H1 (cell line): ENCODE measurements at regions not wholly inside any gene's neighbourhood (a gene's known extent, or its start where the extent isn't known, plus 50 kb on each side); places are given as distances from the start of the nearest gene placed in this dataset.

ENCODE experiments used
- CTCF ChIA-PET: fragments of 300-600 bp; sonication (Branson Sonifier 250); formaldehyde crosslinking; loops from one replicate; lab custom pipeline; 2021; ENCODE audit not compliant: partially characterized antibody; lab: Charles Lee
- POLR2A ChIA-PET: fragments of 300-600 bp; sonication (Branson Sonifier 250); formaldehyde crosslinking; loops from one replicate; lab custom pipeline; 2021; ENCODE audit warnings: inconsistent platforms; ENCODE audit not compliant: partially characterized antibody; lab: Charles Lee
- DNase-seq, 2 experiments: peaks; one replicate each; pipeline versions ENCODE4 v3.0.0 to v3.0.0-alpha.2; 2010 to 2022; ENCODE audit warnings: low spot score in 2 of 2, low read depth in 1 of 2, mixed read lengths in 1 of 2
- FAIRE-seq: peaks from 2 replicates; lab custom pipeline; 2011; peaks lifted over from hg19 to GRCh38; lab: Jason Lieb, UNC
- H2AFZ ChIP-seq: 2 replicates; pipeline ENCODE4 v1.8.1; 2012; ENCODE audit warnings: low read length, inconsistent platforms
- H2AK5ac ChIP-seq: 2 replicates; pipeline ENCODE4 v1.6.1; 2013; ENCODE audit warnings: low read depth, low read length
- H2BK120ac ChIP-seq: replicated peaks from 2 replicates; pipeline ENCODE3; 2013; ENCODE audit warnings: low read depth, low read length, inconsistent platforms
- H2BK12ac ChIP-seq: 2 replicates; pipeline ENCODE4 v1.6.1; 2013; ENCODE audit warnings: low read depth, low read length
- H2BK15ac ChIP-seq: 2 replicates; pipeline ENCODE4 v1.6.1; 2013; ENCODE audit warnings: low read length
- H2BK20ac ChIP-seq: 2 replicates; pipeline ENCODE4 v1.6.1; 2013; ENCODE audit warnings: low read length
- H2BK5ac ChIP-seq: 2 replicates; pipeline ENCODE4 v1.6.1; 2013; ENCODE audit warnings: low read depth, low read length
- H3K14ac ChIP-seq: 2 replicates; pipeline ENCODE4 v1.6.1; 2013; ENCODE audit warnings: inconsistent platforms; ENCODE audit not compliant: insufficient read length
- H3K18ac ChIP-seq: 2 replicates; pipeline ENCODE4 v1.6.1; 2013; ENCODE audit warnings: low read length; ENCODE audit errors: extremely low read depth
- H3K23ac ChIP-seq: 2 replicates; pipeline ENCODE4 v1.6.1; 2013; ENCODE audit warnings: inconsistent platforms; ENCODE audit not compliant: insufficient read length
- H3K23me2 ChIP-seq: 2 replicates; pipeline ENCODE4 v1.6.1; 2013; ENCODE audit warnings: low read depth, low read length
- H3K27ac ChIP-seq: 2 replicates; pipeline ENCODE4 v1.6.1; 2011; ENCODE audit warnings: low read depth, low read length, inconsistent platforms
- H3K27me3 ChIP-seq, 4 experiments: replicated peaks in 1 of 4; 1 replicate in 1 of 4; 2 replicates in 3 of 4; pipeline versions ENCODE4 v1.6.1 to v1.8.1; 2011 to 2013; ENCODE audit warnings: low read length in 3 of 4, mild to moderate bottlenecking in 3 of 4, inconsistent platforms in 2 of 4, mixed read lengths in 2 of 4, moderate library complexity in 1 of 4; ENCODE audit not compliant: control insufficient read depth in 3 of 4, insufficient read depth in 3 of 4; ENCODE audit errors: extremely low read depth in 1 of 4
- H3K36me3 ChIP-seq, 4 experiments: 2 replicates each; pipeline versions ENCODE4 v1.6.1 to v1.8.1; 2011 to 2013; ENCODE audit warnings: mild to moderate bottlenecking in 4 of 4, low read length in 3 of 4, moderate library complexity in 2 of 4, control low read depth in 1 of 4, inconsistent platforms in 1 of 4; ENCODE audit not compliant: insufficient read depth in 4 of 4, control insufficient read depth in 2 of 4
- H3K4ac ChIP-seq: replicated peaks from 2 replicates; pipeline ENCODE3; 2013; ENCODE audit warnings: low read length, low read depth, mixed read lengths, inconsistent platforms; ENCODE audit not compliant: insufficient read length
- H3K4me1 ChIP-seq, 4 experiments: replicated peaks in 1 of 4; 1 replicate in 1 of 4; 2 replicates in 3 of 4; pipeline versions ENCODE4 v1.6.1 to v1.8.1; 2011 to 2013; ENCODE audit warnings: low read length in 3 of 4, inconsistent platforms in 2 of 4, mixed read lengths in 1 of 4; ENCODE audit not compliant: insufficient read depth in 4 of 4, control insufficient read depth in 3 of 4
- H3K4me2 ChIP-seq, 2 experiments: 2 replicates each; pipeline versions ENCODE4 v1.6.1 to v1.8.1; 2011 to 2013; ENCODE audit warnings: low read depth in 2 of 2, low read length in 2 of 2, control low read depth in 1 of 2, inconsistent platforms in 1 of 2, mild to moderate bottlenecking in 1 of 2; ENCODE audit not compliant: insufficient read depth in 1 of 2
- H3K4me3 ChIP-seq, 4 experiments: fragments of 200-600, 300-600 bp in 1 of 4; sonication (generic), shearing (Covaris generic), sonication (Bioruptor Twin) in 1 of 4; 2 replicates each; pipeline versions ENCODE4 v1.5.1 to v1.8.1; 2011 to 2016; ENCODE audit warnings: low read length in 4 of 4, low read depth in 3 of 4, control low read depth in 2 of 4, inconsistent platforms in 2 of 4, mild to moderate bottlenecking in 2 of 4, mixed read lengths in 1 of 4, moderate library complexity in 1 of 4; ENCODE audit not compliant: insufficient read depth in 2 of 4; ENCODE audit errors: extremely low read depth in 1 of 4
- H3K56ac ChIP-seq: replicated peaks from 2 replicates; pipeline ENCODE3; 2013; ENCODE audit warnings: low read depth, mild to moderate bottlenecking, mixed read lengths, low read length, inconsistent platforms; ENCODE audit not compliant: insufficient read length
- H3K79me1 ChIP-seq: 2 replicates; pipeline ENCODE4 v1.6.1; 2013; ENCODE audit warnings: low read depth, low read length, control low read depth
- H3K79me2 ChIP-seq, 2 experiments: 2 replicates each; pipeline versions ENCODE4 v1.6.1 to v1.8.1; 2012 to 2013; ENCODE audit warnings: low read length in 2 of 2, mild to moderate bottlenecking in 2 of 2, inconsistent platforms in 1 of 2; ENCODE audit not compliant: insufficient read depth in 2 of 2, control insufficient read depth in 1 of 2
- H3K9ac ChIP-seq, 4 experiments: replicated peaks in 1 of 4; 1 replicate in 1 of 4; 2 replicates in 3 of 4; pipeline versions ENCODE4 v1.6.1 to v1.8.1; 2011 to 2013; ENCODE audit warnings: low read depth in 3 of 4, low read length in 3 of 4, control low read depth in 2 of 4, mild to moderate bottlenecking in 2 of 4, moderate library complexity in 2 of 4, inconsistent platforms in 1 of 4; ENCODE audit errors: extremely low read depth in 1 of 4
- H3K9me3 ChIP-seq, 2 experiments: 2 replicates each; pipeline versions ENCODE4 v1.6.1 to v1.8.1; 2012 to 2013; ENCODE audit warnings: mild to moderate bottlenecking in 2 of 2, moderate library complexity in 2 of 2, control low read depth in 1 of 2, inconsistent platforms in 1 of 2, low read depth in 1 of 2, low read length in 1 of 2, mixed read lengths in 1 of 2; ENCODE audit not compliant: insufficient read depth in 2 of 2
- H4K20me1 ChIP-seq, 2 experiments: replicated peaks in 1 of 2; 2 replicates each; pipeline versions ENCODE3 to v1.8.1; 2011 to 2013; ENCODE audit warnings: inconsistent platforms in 2 of 2, low read length in 2 of 2, mild to moderate bottlenecking in 1 of 2; ENCODE audit not compliant: insufficient read depth in 2 of 2, control insufficient read depth in 1 of 2
- H4K5ac ChIP-seq: 2 replicates; pipeline ENCODE4 v1.6.1; 2013; ENCODE audit warnings: low read length, low read depth, mixed read lengths, inconsistent platforms; ENCODE audit not compliant: insufficient read length
- H4K8ac ChIP-seq: 2 replicates; pipeline ENCODE4 v1.8.0; 2013; ENCODE audit warnings: mild to moderate bottlenecking, moderate library complexity, low read length, inconsistent platforms; ENCODE audit not compliant: insufficient read depth; ENCODE audit errors: extremely low read depth
- H4K91ac ChIP-seq: replicated peaks from 2 replicates; pipeline ENCODE3; 2013; ENCODE audit warnings: low read length, mixed read lengths, inconsistent platforms; ENCODE audit not compliant: insufficient read length
- BACH1 ChIP-seq: IDR thresholded peaks from 2 replicates; pipeline ENCODE4 v1.6.1; 2012; ENCODE audit warnings: low read length, improper control_type of control experiment
- KDM1A ChIP-seq: fragments of 200-600, 300-600 bp; sonication (generic); IDR thresholded peaks from 2 replicates; pipeline ENCODE4 v1.7.1; 2016; ENCODE audit warnings: mild to moderate bottlenecking, low read length, borderline replicate concordance
- MAFK ChIP-seq: IDR thresholded peaks from 2 replicates; pipeline ENCODE4 v1.6.1; 2012; ENCODE audit warnings: low read depth, mild to moderate bottlenecking, improper control_type of control experiment, low read length
- NANOG ChIP-seq: IDR thresholded peaks from 2 replicates; pipeline ENCODE4 v1.6.1; 2011; ENCODE audit warnings: low read length, low read depth, mild to moderate bottlenecking, inconsistent platforms; ENCODE audit not compliant: insufficient read depth, poor library complexity, severe bottlenecking
- NRF1 ChIP-seq: IDR thresholded peaks from 2 replicates; pipeline ENCODE4 v1.6.1; 2011; ENCODE audit warnings: mild to moderate bottlenecking, low read depth, low read length, improper control_type of control experiment
- RNF2 ChIP-seq: fragments of 200-900, 300-1000 bp; sonication (generic); IDR thresholded peaks from 2 replicates; pipeline ENCODE4 v1.7.1; 2016; ENCODE audit warnings: borderline replicate concordance, low read depth, mild to moderate bottlenecking, antibody characterized with exemption, low read length; ENCODE audit not compliant: poor library complexity, severe bottlenecking; ENCODE audit errors: missing control alignments
- SIX5 ChIP-seq: IDR thresholded peaks from 2 replicates; pipeline ENCODE4 v1.6.1; 2011; ENCODE audit warnings: mild to moderate bottlenecking, low read depth, low read length
- SP1 ChIP-seq: IDR thresholded peaks from 2 replicates; pipeline ENCODE4 v1.6.1; 2011; ENCODE audit warnings: low read depth, low read length
- WGBS, 2 experiments: shearing (Covaris generic) in 1 of 2; methylation state at CpG; one replicate each; pipeline versions ENCODE4 v1.1.6 to v1.1.7; 2013 to 2015; ENCODE audit warnings: low lambda C conversion rate in 2 of 2, mixed read lengths in 2 of 2, inconsistent platforms in 1 of 2, low coverage in 1 of 2, missing lambda C conversion rate in 1 of 2; ENCODE audit not compliant: insufficient replicate concordance in 2 of 2, insufficient coverage in 1 of 2, insufficient read length in 1 of 2; ENCODE audit errors: extremely low coverage in 1 of 2, missing lambda C conversion rate in 1 of 2; 5-methylcytosine and 5-hydroxymethylcytosine counted together
- TF ChIP-seq, protein P1 (sequence below): IDR thresholded peaks from 2 replicates; pipeline ENCODE4 v1.6.1; 2012; ENCODE audit warnings: low read length, inconsistent platforms

DNA sequence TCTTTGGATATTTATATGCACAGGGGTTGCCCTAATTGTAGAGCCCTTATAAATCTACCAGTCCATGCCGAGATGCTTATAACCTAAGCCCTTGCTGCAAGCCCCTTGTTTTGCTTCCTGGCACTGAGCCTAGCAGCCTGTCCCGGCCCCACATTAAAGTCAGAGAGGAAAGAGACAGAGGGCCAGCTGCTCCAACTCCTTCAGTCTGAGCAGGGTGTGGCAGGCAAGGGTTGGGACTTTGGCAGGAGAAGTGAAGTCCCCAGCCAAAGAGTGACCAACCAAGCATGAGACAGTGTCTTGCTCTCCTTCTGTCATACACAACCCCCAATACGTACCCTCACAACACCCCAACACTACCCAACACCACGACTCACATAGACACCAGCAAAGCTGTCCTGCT is 54.7 kb upstream of the FZD7 start:
- Histone ChIP-seq H4K5ac (no peak overlapping the region), H4K20me1 (no peaks in the 10 kb centered on the region), H2BK5ac (peak overlapping the region; percentile 82; the same call in 1 of the 2 replicates), H2BK120ac (peak overlapping the region; percentile 14), H3K79me2 (no peaks in the 10 kb centered on the region), H3K18ac (peak overlapping the region; percentile 64), H3K9me3 (no peaks in the 10 kb centered on the region), H3K79me1 (peaks cover 2% of the 10 kb centered on the region; the same call in 1 of the 2 replicates), H2BK20ac (peak overlapping the region; percentile 83; the same call in 1 of the 2 replicates), H3K4me1 (peaks cover 8 to 23% (median 17%) of the 10 kb centered on the region in 4 experiments; a peak in 6 of 7 replicates), H3K9ac (no peak overlapping the region), H3K27me3 (no peaks in the 10 kb centered on the region), H3K56ac (no peak overlapping the region), H2BK15ac (peak overlapping the region; percentile 82; the same call in 1 of the 2 replicates), H2AFZ (no peak overlapping the region), H4K8ac (no peak overlapping the region; the same call in 1 of the 2 replicates), H3K14ac (no peak overlapping the region), H3K4ac (peak overlapping the region; percentile 28), H3K36me3 (peaks cover 0 to 46% (median 0%) of the 10 kb centered on the region in 4 experiments; a peak in 3 of 8 replicates), H3K4me2 (no peak overlapping the region), H3K27ac (no peak overlapping the region), H2AK5ac (0 out of 2 replicates have a peak overlapping the region, but pooled peaks have one; percentile 42), H3K23ac (no peak overlapping the region), H3K23me2 (peaks cover 2% of the 10 kb centered on the region; the same call in 1 of the 2 replicates), H4K91ac (peak overlapping the region; percentile 58), H3K4me3 (no peak overlapping the region), H2BK12ac (peak overlapping the region; percentile 91; the same call in 1 of the 2 replicates)
- POLR2A ChIA-PET = interaction anchor here (1.0 to 2.3 kb wide), 2 partner anchors 17 to 44 kb away, joined by 3 to 8 read pairs; no protein-coding TSS in a partner anchor
- FAIRE-seq (no peak), DNase-seq (no peak)
- CTCF ChIA-PET = interaction anchor here (0.6 to 2.5 kb wide), 4 partner anchors 14 to 119 kb away, joined by 3 to 12 read pairs (median 3); no protein-coding TSS in a partner anchor
- whole genome bisulfite sequencing, 2 experiments = 88 to 100% methylated on average over 2 to 4 of the region's 4 CpGs
- TF ChIP-seq NANOG = no peak
- no peak for TF ChIP-seq MAFK
- TF ChIP-seq SP1 = no peak
- no peak for TF ChIP-seq NRF1
- no peak for TF ChIP-seq RNF2
- no peak for TF ChIP-seq SIX5
- TF ChIP-seq BACH1 = no peak
- TF ChIP-seq KDM1A = no peak
- TF ChIP-seq, protein P1, sequence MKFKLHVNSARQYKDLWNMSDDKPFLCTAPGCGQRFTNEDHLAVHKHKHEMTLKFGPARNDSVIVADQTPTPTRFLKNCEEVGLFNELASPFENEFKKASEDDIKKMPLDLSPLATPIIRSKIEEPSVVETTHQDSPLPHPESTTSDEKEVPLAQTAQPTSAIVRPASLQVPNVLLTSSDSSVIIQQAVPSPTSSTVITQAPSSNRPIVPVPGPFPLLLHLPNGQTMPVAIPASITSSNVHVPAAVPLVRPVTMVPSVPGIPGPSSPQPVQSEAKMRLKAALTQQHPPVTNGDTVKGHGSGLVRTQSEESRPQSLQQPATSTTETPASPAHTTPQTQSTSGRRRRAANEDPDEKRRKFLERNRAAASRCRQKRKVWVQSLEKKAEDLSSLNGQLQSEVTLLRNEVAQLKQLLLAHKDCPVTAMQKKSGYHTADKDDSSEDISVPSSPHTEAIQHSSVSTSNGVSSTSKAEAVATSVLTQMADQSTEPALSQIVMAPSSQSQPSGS = no peak
